Endothelial cell of umbilical vein (primary cell): ENCODE measurements at regions not wholly inside any gene's neighbourhood (a gene's known extent, or its start where the extent isn't known, plus 50 kb on each side); places are given as distances from the start of the nearest gene placed in this dataset.
A peak's percentile ranks its signal among the peaks of the same experiment; 100 is the strongest.

Experiments used
- EZH2 ChIP-seq: IDR thresholded peaks from 2 replicates; pipeline ENCODE4 v1.6.1; 2012; ENCODE audit warnings: borderline replicate concordance, low read depth, mild to moderate bottlenecking, moderate library complexity, low read length, inconsistent platforms; ENCODE audit not compliant: severe bottlenecking
- JUN ChIP-seq: IDR thresholded peaks from 2 replicates; pipeline ENCODE4 v1.6.1; 2011; ENCODE audit warnings: borderline replicate concordance, low read depth; ENCODE audit not compliant: insufficient read length, insufficient read depth
- POLR2A ChIP-seq: IDR thresholded peaks from 2 replicates; pipeline ENCODE4 v1.6.1; 2012; ENCODE audit warnings: low read depth, mild to moderate bottlenecking, control low read depth, low read length
- POLR2AphosphoS5 ChIP-seq: IDR thresholded peaks from 2 replicates; pipeline ENCODE4 v1.6.1; 2012; ENCODE audit warnings: low read depth, mild to moderate bottlenecking, control low read depth, low read length, moderate library complexity; ENCODE audit not compliant: insufficient read depth
- TF ChIP-seq, protein P1 (sequence below): IDR thresholded peaks from 2 replicates; pipeline ENCODE4 v1.6.1; 2011; ENCODE audit not compliant: insufficient read depth, insufficient read length
- TF ChIP-seq, protein P2 (sequence below), 2 donors: IDR thresholded peaks; 1 replicate in 1 of 2; 2 replicates in 1 of 2; pipeline ENCODE4 v1.5.1; 2011; ENCODE audit warnings: low read length in 2 of 2, mild to moderate bottlenecking in 2 of 2, moderate library complexity in 2 of 2, control low read depth in 1 of 2, inconsistent platforms in 1 of 2, low read depth in 1 of 2; ENCODE audit not compliant: insufficient read depth in 1 of 2; ENCODE audit errors: extremely low read depth in 1 of 2

DNA sequence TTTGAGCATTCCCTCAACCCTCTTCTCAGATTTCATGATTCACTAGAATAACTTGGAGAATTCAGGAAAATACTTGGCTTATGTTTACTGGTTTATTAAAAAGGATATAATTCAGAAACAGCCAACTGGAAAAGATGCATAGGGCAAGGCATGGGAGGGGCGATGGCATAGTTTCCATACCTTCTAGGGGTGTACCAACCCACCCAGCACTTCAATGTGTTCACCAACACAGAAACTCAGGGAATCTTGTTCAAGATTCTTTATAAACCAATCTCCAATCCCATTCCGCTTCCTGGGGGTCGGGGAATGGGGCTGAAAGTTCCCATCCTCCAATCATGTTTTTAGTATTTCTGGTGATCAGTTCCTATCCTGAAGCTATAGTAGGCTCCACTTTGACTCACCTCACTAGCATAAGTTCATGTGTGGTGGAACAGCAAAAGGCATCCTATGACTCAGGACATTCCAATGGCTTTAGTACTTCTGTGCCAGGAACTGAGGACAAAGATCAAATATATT lies 164.4 kb downstream of the SIM1 start:
- TF ChIP-seq, protein P1, sequence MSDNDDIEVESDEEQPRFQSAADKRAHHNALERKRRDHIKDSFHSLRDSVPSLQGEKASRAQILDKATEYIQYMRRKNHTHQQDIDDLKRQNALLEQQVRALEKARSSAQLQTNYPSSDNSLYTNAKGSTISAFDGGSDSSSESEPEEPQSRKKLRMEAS: no peak
- TF ChIP-seq POLR2AphosphoS5: peak; percentile 61
- TF ChIP-seq, protein P2, sequence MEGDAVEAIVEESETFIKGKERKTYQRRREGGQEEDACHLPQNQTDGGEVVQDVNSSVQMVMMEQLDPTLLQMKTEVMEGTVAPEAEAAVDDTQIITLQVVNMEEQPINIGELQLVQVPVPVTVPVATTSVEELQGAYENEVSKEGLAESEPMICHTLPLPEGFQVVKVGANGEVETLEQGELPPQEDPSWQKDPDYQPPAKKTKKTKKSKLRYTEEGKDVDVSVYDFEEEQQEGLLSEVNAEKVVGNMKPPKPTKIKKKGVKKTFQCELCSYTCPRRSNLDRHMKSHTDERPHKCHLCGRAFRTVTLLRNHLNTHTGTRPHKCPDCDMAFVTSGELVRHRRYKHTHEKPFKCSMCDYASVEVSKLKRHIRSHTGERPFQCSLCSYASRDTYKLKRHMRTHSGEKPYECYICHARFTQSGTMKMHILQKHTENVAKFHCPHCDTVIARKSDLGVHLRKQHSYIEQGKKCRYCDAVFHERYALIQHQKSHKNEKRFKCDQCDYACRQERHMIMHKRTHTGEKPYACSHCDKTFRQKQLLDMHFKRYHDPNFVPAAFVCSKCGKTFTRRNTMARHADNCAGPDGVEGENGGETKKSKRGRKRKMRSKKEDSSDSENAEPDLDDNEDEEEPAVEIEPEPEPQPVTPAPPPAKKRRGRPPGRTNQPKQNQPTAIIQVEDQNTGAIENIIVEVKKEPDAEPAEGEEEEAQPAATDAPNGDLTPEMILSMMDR (IDR thresholded peaks at IDR 0.05; ENCODE audit: extremely low read depth in 1 of 2, insufficient read depth in 1 of 2, low read depth in 1 of 2, low read length in 2 of 2): no peak
- TF ChIP-seq EZH2: no peak
- peak; percentile 87 for TF ChIP-seq JUN
- peak; percentile 29 for TF ChIP-seq POLR2A
